H9 (cell line): ENCODE measurements at regions not wholly inside any gene's neighbourhood (a gene's known extent, or its start where the extent isn't known, plus 50 kb on each side); places are given as distances from the start of the nearest gene placed in this dataset.

Experiments used
- DNase-seq: peaks from one replicate; pipeline ENCODE4 v3.0.0-alpha.2; 2017
- H2AFZ ChIP-seq: one replicate; pipeline ENCODE4 v1.6.1; 2013; ENCODE audit warnings: mild to moderate bottlenecking, low read length, control low read depth, moderate library complexity
- H2AK5ac ChIP-seq: 2 replicates; pipeline ENCODE4 v1.6.1; 2013; ENCODE audit warnings: low read length, control low read depth, mixed read lengths; ENCODE audit not compliant: insufficient read length
- H2BK120ac ChIP-seq: one replicate; pipeline ENCODE4 v1.6.1; 2013; ENCODE audit warnings: low read depth, mild to moderate bottlenecking, low read length, control low read depth, inconsistent platforms; ENCODE audit not compliant: poor library complexity, severe bottlenecking
- H2BK12ac ChIP-seq: 2 replicates; pipeline ENCODE4 v1.6.1; 2013; ENCODE audit warnings: low read length, control low read depth, mixed read lengths, low read depth; ENCODE audit not compliant: insufficient read length
- H2BK15ac ChIP-seq: 2 replicates; pipeline ENCODE4 v1.6.1; 2013; ENCODE audit warnings: low read depth, low read length, control low read depth
- H2BK20ac ChIP-seq: one replicate; pipeline ENCODE4 v1.6.1; 2013; ENCODE audit warnings: low read depth, mild to moderate bottlenecking, low read length, control low read depth, inconsistent platforms; ENCODE audit not compliant: poor library complexity, severe bottlenecking
- H2BK5ac ChIP-seq: 2 replicates; pipeline ENCODE4 v1.6.1; 2013; ENCODE audit warnings: low read length, control low read depth, mixed read lengths; ENCODE audit not compliant: insufficient read length
- H3K14ac ChIP-seq: 2 replicates; pipeline ENCODE4 v1.6.1; 2013; ENCODE audit warnings: low read length, control low read depth; ENCODE audit not compliant: insufficient read depth
- H3K18ac ChIP-seq: 2 replicates; pipeline ENCODE4 v1.6.1; 2013; ENCODE audit warnings: low read depth, mild to moderate bottlenecking, mixed read lengths, low read length, control low read depth; ENCODE audit not compliant: insufficient read length
- H3K23ac ChIP-seq: 2 replicates; pipeline ENCODE4 v1.6.1; 2013; ENCODE audit warnings: low read length, control low read depth, mixed read lengths, low read depth; ENCODE audit not compliant: insufficient read length
- H3K23me2 ChIP-seq: 2 replicates; pipeline ENCODE4 v1.6.1; 2013; ENCODE audit warnings: low read depth, mild to moderate bottlenecking, mixed read lengths, low read length, control low read depth; ENCODE audit not compliant: insufficient read length, poor library complexity, severe bottlenecking
- H3K27ac ChIP-seq: 2 replicates; pipeline ENCODE4 v1.5.1; 2013; ENCODE audit warnings: low read length, control low read depth, mixed read lengths, low read depth; ENCODE audit not compliant: insufficient read length
- H3K27me3 ChIP-seq: 2 replicates; pipeline ENCODE4 v1.6.1; 2013; ENCODE audit warnings: low read length, control low read depth, inconsistent platforms; ENCODE audit not compliant: insufficient read depth
- H3K4ac ChIP-seq: 2 replicates; pipeline ENCODE4 v1.6.1; 2013; ENCODE audit warnings: low read depth, mild to moderate bottlenecking, control low read depth, inconsistent platforms, low read length, moderate library complexity
- H3K4me1 ChIP-seq: 2 replicates; pipeline ENCODE4 v1.6.1; 2013; ENCODE audit warnings: low read length, control low read depth, inconsistent platforms; ENCODE audit not compliant: insufficient read depth
- H3K4me2 ChIP-seq: 2 replicates; pipeline ENCODE4 v1.6.1; 2013; ENCODE audit warnings: low read length, control low read depth, mixed read lengths; ENCODE audit not compliant: insufficient read length, insufficient read depth
- H3K56ac ChIP-seq: 2 replicates; pipeline ENCODE4 v1.6.1; 2013; ENCODE audit warnings: low read depth, mild to moderate bottlenecking, mixed read lengths, low read length, control low read depth; ENCODE audit not compliant: insufficient read length
- H3K79me1 ChIP-seq: 2 replicates; pipeline ENCODE4 v1.6.1; 2013; ENCODE audit warnings: low read depth, mild to moderate bottlenecking, moderate library complexity, low read length, control low read depth, inconsistent platforms; ENCODE audit not compliant: insufficient read depth, poor library complexity, severe bottlenecking
- H3K79me2 ChIP-seq: 2 replicates; pipeline ENCODE4 v1.6.1; 2013; ENCODE audit warnings: low read length, control low read depth, inconsistent platforms; ENCODE audit not compliant: insufficient read depth
- H3K9ac ChIP-seq: 2 replicates; pipeline ENCODE4 v1.6.1; 2013; ENCODE audit warnings: low read length, control low read depth, mixed read lengths; ENCODE audit not compliant: insufficient read length; ENCODE audit errors: extremely low read depth
- H3K9me3 ChIP-seq: one replicate; pipeline ENCODE4 v1.6.1; 2013; ENCODE audit warnings: low read depth, low read length, inconsistent platforms; ENCODE audit not compliant: control insufficient read depth
- H3T11ph ChIP-seq: one replicate; pipeline ENCODE4 v1.6.1; 2013; ENCODE audit warnings: mild to moderate bottlenecking, low read length, control low read depth, inconsistent platforms
- H4K20me1 ChIP-seq: one replicate; pipeline ENCODE4 v1.6.1; 2013; ENCODE audit not compliant: control insufficient read depth, insufficient read length, insufficient read depth
- H4K5ac ChIP-seq: 2 replicates; pipeline ENCODE4 v1.6.1; 2013; ENCODE audit warnings: low read depth, mild to moderate bottlenecking, mixed read lengths, low read length, control low read depth; ENCODE audit not compliant: insufficient read length
- H4K8ac ChIP-seq: replicated peaks from 2 replicates; pipeline ENCODE4 v1.6.1; 2013; ENCODE audit warnings: low read length, control low read depth, mixed read lengths, low read depth; ENCODE audit not compliant: insufficient read length
- H4K91ac ChIP-seq: 2 replicates; pipeline ENCODE4 v1.6.1; 2013; ENCODE audit warnings: low read depth, mild to moderate bottlenecking, moderate library complexity, mixed read lengths, low read length, control low read depth; ENCODE audit not compliant: insufficient read length
- H3K27ac Mint-ChIP-seq, 3 experiments: 2 replicates in 2 of 3; 3 replicates in 1 of 3; pipeline ENCODE4 v1.8.0; 2020 to 2021; ENCODE audit warnings: mixed read lengths in 3 of 3, mild to moderate bottlenecking in 1 of 3, moderate library complexity in 1 of 3
- H3K27me3 Mint-ChIP-seq: 2 replicates; pipeline ENCODE4 v1.8.0; 2021; ENCODE audit warnings: low read depth, mild to moderate bottlenecking, moderate library complexity, mixed read lengths
- H3K36me3 Mint-ChIP-seq, 3 experiments: 2 replicates in 2 of 3; 3 replicates in 1 of 3; pipeline ENCODE4 v1.8.0; 2020 to 2021; ENCODE audit warnings: low read depth in 3 of 3, mixed read lengths in 3 of 3; ENCODE audit not compliant: insufficient read depth in 1 of 3
- H3K4me1 Mint-ChIP-seq, 2 experiments: 2 replicates each; pipeline ENCODE4 v1.8.0; 2020; ENCODE audit warnings: mixed read lengths in 2 of 2
- H3K4me3 Mint-ChIP-seq, 2 experiments: 2 replicates in 1 of 2; 3 replicates in 1 of 2; pipeline ENCODE4 v1.8.0; 2020 to 2021; ENCODE audit warnings: mild to moderate bottlenecking in 2 of 2, mixed read lengths in 2 of 2, moderate library complexity in 1 of 2
- H3K9me3 Mint-ChIP-seq, 2 experiments: 2 replicates in 1 of 2; 3 replicates in 1 of 2; pipeline ENCODE4 v1.8.0; 2020; ENCODE audit warnings: mild to moderate bottlenecking in 2 of 2, mixed read lengths in 2 of 2, moderate library complexity in 1 of 2
- CTCF ChIP-seq: fragments of 200-600 bp; sonication (generic); conservative IDR thresholded peaks from 3 replicates; pipeline ENCODE4 v1.8.0; 2021; ENCODE audit warnings: antibody characterized with exemption, mild to moderate bottlenecking
- WGBS: extraction: QIAGEN DNeasy Blood & Tissue Kit; methylation state at CpG from one replicate; pipeline ENCODE4 v1.1.7; 2013; ENCODE audit warnings: missing lambda C conversion rate, low lambda C conversion rate, mixed read lengths; ENCODE audit not compliant: insufficient read length; ENCODE audit errors: extremely low coverage; 5-methylcytosine and 5-hydroxymethylcytosine counted together

- Histone ChIP-seq H3K27me3 (no peaks in the 10 kb centered on the region), H3K9ac (no peak overlapping the region), H3K23ac (no peak overlapping the region), H4K20me1 (no peaks in the 10 kb centered on the region), H2BK5ac (no peak overlapping the region), H3T11ph (no peak overlapping the region), H3K14ac (no peak overlapping the region), H3K9me3 (no peaks in the 10 kb centered on the region), H3K23me2 (no peaks in the 10 kb centered on the region), H3K4me1 (no peaks in the 10 kb centered on the region), H2BK15ac (no peak overlapping the region), H3K18ac (no peak overlapping the region), H4K8ac (no peak overlapping the region), H2AK5ac (no peak overlapping the region), H3K79me2 (no peaks in the 10 kb centered on the region), H3K4me2 (no peak overlapping the region), H2BK120ac (no peak overlapping the region), H2BK20ac (no peak overlapping the region), H4K91ac (no peak overlapping the region), H3K4ac (no peak overlapping the region), H3K56ac (no peak overlapping the region), H2BK12ac (no peak overlapping the region), H3K27ac (no peak overlapping the region), H2AFZ (no peak overlapping the region), H4K5ac (no peak overlapping the region), H3K79me1 (no peaks in the 10 kb centered on the region)
- no peaks in the 10 kb centered on the region for H3K9me3 Mint-ChIP-seq
- H3K4me3 Mint-ChIP-seq = no peak overlapping the region
- peaks cover 2 to 3% of the 10 kb centered on the region in 2 experiments; a peak in 2 of 4 replicates for H3K4me1 Mint-ChIP-seq
- no CpG with 5 or more reads among the region's 2 CpGs for WGBS
- H3K27ac Mint-ChIP-seq = no peak overlapping the region
- no peaks in the 10 kb centered on the region for H3K27me3 Mint-ChIP-seq
- H3K36me3 Mint-ChIP-seq = no peaks in the 10 kb centered on the region
- DNase-seq = no peak
- TF ChIP-seq CTCF = no peak
Observed at GRCh38 chr7:81339946-81340345, 421.1 kb upstream of the SEMA3C start.
